GM18517 (cell line): ENCODE measurements at regions not wholly inside any gene's neighbourhood (a gene's known extent, or its start where the extent isn't known, plus 50 kb on each side); places are given as distances from the start of the nearest gene placed in this dataset.
"Not testable (repeated sequence)": the region's sequence is repeated elsewhere in the genome, so short reads cannot be mapped to it uniquely, and the experiment has no call there.

ENCODE experiments used
- ATAC-seq: cut with Tn5 transposase; IDR thresholded peaks from one replicate; pipeline ENCODE4 v1.9.1; 2021; ENCODE audit warnings: mild to moderate bottlenecking, moderate library complexity; ENCODE audit not compliant: unreplicated experiment

- no peak for ATAC-seq
These were observed 239.2 kb upstream of the CWC22 start for GRCh38 chr2:180246268-180246667.

GRCh38 chr2:180240774-180241173 is 233.7 kb upstream of the CWC22 start:
- no peak for ATAC-seq

GRCh38 chr2:180238729-180239128 is 231.6 kb upstream of the CWC22 start:
- ATAC-seq = no peak

GRCh38 chr2:180236061-180236460 is 229.0 kb upstream of the CWC22 start:
- not testable (repeated sequence) for ATAC-seq

- ATAC-seq = not testable (repeated sequence)
These were observed 228.4 kb upstream of the CWC22 start for GRCh38 chr2:180235506-180235905.

GRCh38 chr2:180234991-180235390 is 227.9 kb upstream of the CWC22 start:
- ATAC-seq = not testable (repeated sequence)

- ATAC-seq = no peak
These were observed 223.9 kb upstream of the CWC22 start for GRCh38 chr2:180231015-180231414.

GRCh38 chr2:180227461-180227860 is 220.4 kb upstream of the CWC22 start:
- no peak for ATAC-seq

GRCh38 chr2:180225118-180225517 is 218.0 kb upstream of the CWC22 start:
- ATAC-seq = no peak

- ATAC-seq = no peak
These were observed 215.5 kb upstream of the CWC22 start for GRCh38 chr2:180222644-180223043.

- no peak for ATAC-seq
These were observed 212.4 kb upstream of the CWC22 start for GRCh38 chr2:180219491-180219890.

- ATAC-seq = no peak
These were observed 201.7 kb upstream of the CWC22 start for GRCh38 chr2:180208841-180209240.

- no peak for ATAC-seq
These were observed 198.6 kb upstream of the CWC22 start for GRCh38 chr2:180205621-180206235.

GRCh38 chr2:180203972-180204371 is 196.9 kb upstream of the CWC22 start:
- ATAC-seq = no peak

- ATAC-seq = no peak
These were observed 195.4 kb upstream of the CWC22 start for GRCh38 chr2:180202467-180202951.

GRCh38 chr2:180196419-180196977 is 189.4 kb upstream of the CWC22 start:
- peak; percentile 46 for ATAC-seq

- ATAC-seq = no peak
These were observed 188.8 kb upstream of the CWC22 start for GRCh38 chr2:180195847-180196246.

GRCh38 chr2:180191432-180192124 is 184.5 kb upstream of the CWC22 start:
- ATAC-seq = no peak

- no peak for ATAC-seq
These were observed 183.8 kb upstream of the CWC22 start for GRCh38 chr2:180190851-180191250.

- ATAC-seq = no peak
These were observed 180.5 kb upstream of the CWC22 start for GRCh38 chr2:180187611-180188010.

GRCh38 chr2:180184506-180184905 is 177.4 kb upstream of the CWC22 start:
- no peak for ATAC-seq

GRCh38 chr2:180180511-180180910 is 173.4 kb upstream of the CWC22 start:
- no peak for ATAC-seq
